NCI-H128 (cell line): ENCODE measurements at regions not wholly inside any gene's neighbourhood (a gene's known extent, or its start where the extent isn't known, plus 50 kb on each side); places are given as distances from the start of the nearest gene placed in this dataset.

Experiments
- DNase-seq: peaks from one replicate; lab custom pipeline; 2025; ENCODE audit not compliant: unreplicated experiment; lab: John Stamatoyannopoulos, UW

DNA sequence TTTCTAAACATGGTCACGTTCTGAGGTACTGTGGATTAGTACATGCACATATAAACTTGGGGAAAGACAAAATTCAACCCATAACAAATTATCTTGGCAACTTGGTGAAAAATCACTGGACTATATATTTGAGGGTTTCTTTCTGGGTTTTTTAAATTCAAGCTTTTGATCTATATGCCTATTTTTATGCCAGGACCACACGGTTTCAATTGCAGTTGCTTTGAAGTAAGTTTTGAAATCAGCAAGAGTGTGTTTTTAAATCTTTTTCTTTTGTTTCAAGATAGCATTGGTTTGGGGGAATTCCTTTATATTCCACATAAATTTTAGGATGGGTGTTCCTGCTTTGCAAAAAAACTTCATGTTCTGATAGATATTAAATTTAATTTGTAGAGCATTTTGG lies 406.4 kb upstream of the VWC2 start:
- no peak for DNase-seq

DNA sequence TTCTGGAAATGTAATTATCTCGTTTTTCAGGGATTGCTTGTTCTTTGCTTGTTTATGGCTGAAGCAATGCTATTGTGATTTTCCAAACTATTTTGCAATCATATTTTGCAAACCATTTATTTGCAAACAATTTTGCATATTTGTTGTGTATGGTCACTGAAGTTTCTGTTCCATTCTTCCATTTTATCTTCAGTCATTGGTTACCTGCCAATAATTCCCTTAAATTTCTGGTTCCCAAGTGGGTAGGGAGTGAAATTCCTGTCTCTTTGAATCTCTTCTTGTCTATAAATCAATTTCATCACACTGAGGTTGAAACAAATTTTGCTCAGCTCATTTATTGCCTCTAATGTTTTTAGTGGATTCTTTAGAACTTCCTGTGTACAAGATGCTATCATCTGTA lies 401.7 kb upstream of the VWC2 start:
- DNase-seq = no peak

DNA sequence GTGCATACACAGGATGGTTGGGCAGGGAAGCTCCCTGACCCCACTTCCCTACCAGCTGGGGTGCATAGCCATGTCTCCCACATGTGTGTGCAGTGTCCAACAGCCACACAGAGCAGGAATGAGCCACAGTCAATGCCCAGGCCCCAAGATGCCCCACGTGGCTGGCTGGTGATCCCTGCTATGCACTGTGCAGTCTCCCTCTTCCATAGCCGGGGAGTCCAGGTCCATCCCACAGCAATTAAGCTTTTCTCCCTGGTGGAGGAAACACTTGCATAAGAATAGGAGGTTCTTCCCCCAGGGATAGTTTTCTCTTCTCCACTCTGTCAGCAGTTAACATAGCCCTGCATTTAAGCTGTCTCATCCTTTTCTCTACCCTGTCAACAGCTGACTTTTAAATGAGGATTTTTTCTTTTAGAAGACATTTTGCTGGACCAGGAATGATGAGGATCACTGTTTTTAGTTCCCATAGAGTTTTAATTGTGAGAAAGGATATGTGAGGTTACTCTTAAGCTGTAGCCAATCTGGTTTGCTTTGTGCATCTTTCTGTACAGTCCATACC lies 396.5 kb upstream of the VWC2 start:
- DNase-seq = no peak

DNA sequence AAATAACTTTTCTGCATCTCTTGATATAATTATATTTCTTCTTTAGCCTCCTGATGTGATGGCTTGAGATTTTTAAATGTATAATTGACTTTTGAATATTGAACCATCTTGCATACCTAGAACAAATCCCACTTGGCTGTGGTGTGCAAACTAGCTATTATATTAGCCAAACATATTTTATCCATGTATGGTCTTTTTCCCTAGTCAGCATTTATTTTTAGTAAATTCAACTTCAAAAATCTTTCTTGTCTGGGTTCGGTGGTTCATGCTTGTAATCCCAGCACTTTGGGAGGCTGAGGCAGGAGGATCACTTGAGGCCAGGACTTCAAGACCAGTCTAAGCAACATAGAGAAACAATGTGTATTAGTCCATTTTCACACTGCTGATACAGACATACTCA lies 386.6 kb upstream of the VWC2 start:
- no peak for DNase-seq

DNA sequence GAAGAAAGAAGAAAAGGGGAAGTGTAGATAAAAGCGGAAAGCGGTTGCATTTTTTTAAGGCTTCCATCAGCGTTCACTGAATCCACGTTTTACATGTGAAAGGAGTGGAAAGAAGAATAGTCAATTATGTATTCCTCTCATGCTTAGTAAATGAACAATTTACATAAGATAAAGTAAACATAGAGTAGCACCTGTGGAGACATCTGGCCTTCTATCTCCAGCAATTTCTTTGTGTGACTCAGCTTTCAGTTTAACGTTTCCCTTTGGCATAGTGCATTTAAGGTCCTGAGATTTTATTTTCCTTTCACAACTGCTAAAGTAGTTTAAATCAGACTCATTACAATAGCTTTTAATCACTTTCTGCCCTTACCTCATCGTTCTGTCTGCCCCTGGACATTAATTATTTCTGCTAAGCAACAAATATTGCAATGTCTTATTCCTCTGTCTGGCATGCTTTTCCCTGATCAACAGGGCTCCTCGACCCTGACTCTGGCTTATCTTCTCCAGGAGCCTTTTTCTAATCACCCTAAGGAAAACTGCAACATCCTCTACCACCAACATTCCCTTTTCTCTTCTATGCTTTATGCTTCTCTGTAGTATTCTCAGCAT lies 383.5 kb upstream of the VWC2 start:
- no peak for DNase-seq

DNA sequence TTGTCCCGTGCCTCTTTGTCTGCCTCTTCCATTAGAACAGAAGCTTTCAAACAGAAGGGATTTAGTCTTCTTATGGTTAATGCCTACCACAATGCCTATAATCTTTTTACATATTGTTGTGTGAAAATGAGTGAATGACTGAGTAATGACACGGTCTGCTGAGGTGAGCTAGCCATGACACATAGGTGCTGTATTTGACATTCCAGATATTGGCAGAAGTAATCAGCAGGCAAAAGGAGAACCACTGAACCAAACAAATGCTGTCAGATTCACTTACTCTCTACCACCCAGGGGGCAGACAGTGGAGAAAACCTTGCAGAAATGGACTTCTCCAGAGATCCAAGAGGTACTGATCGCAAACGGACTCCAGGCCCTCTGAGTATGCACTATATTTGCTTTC lies 377.2 kb upstream of the VWC2 start:
- no peak for DNase-seq

DNA sequence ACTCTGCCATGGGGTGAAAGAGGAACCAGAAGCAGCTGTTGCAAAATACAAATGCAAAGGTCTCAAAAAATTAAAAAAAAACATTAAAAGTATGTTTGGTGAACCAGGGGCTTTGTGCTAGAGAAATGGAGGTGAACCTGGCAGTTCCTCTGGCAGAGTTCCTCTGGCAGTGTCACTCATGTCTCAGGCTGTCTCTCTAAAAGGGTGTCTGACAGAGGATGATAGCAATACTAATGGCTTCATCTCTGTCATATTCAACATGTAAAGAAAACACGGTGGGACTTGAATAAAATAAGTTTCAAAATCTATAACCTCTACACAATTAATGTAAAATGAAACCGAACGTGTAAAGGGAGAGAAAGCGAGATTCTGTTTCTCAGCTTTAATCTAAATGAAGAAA lies 375.7 kb upstream of the VWC2 start:
- no peak for DNase-seq

DNA sequence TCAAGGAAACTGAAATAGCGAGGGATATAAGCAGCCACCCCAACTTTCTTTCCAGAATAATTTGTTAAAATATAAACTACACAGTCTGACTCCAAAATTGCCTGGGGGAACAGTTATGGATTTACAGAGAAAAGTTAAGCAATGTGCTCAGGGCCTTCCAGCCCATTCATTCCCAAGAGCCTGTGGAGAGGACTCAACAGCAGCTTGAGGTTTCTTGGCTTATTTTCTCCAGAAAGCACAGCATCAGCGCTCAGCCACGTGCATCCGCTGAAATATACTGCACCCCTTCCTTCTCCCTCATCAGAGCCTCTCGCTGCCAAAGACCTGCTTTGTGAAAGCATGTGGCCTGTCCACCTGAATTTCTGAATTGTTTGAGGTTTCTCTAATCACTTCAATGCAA lies 375.2 kb upstream of the VWC2 start:
- DNase-seq = no peak

DNA sequence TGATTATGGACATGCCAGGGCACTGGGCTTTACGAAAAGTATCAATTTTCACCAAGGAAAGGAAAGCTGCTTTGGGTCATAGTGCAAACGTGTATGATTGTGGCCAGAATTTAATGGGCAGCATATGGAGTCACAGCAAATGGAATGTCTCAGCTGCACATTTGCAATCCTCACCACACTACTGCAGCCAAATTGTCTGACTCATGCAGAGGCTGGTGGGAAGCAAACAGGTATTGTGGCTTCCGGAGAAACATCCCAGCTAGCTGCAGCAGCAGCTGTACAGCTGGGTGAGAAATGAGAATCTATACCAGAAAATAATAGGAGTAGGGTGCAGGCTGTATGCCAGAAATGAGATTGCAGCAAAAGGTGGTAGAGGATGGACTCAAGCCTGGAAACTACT lies 374.7 kb upstream of the VWC2 start:
- DNase-seq = no peak

DNA sequence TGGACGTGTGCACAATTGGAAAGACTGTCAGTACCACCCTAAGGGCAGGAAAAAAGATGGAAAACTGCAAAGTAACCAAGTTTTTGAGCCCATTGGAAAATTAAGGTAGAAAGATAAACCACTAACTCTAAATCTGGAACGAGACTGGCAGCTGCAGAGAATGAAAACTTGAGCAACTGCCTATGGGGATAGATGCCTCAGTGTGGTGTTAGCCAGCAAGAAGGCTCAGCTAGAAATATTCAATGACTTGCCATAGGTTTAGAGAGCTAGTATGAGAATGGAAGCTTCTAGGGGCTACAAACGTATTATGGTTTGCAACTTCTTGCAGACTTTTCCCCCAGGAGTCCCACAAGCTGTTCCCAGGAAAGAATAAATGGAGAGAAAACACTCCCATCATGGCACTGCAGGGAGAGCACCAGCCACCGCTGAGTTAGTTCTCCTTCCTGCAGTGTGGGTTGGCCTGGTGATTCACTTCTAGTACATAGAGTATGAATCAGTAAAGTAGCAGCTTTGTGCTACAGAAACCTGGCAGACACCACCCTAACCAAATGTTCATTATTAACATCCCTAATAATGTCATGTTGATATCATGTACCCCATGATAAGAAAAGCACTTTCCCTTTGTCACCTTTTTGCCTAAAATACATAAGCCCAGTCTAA lies 372.4 kb upstream of the VWC2 start:
- DNase-seq = no peak

DNA sequence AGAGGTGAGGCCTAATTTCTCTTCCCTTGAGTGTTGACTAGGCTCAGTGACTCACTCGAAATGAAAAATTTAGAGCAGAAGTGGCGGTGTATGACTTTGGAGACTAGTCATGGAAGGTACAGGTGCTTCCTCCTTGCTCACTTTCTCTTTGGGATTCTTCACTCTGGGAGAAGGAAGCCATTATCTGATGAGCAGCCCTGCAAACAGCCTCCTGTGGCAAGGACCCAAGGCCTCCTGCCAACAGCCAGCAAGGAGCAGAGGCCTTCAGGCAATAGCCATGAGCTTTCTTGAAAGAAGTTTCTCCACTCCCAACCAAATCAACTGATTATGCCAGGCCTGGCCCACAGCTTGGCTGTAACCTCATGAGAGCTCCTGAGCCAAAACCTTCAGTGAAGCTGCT lies 369.6 kb upstream of the VWC2 start:
- no peak for DNase-seq

DNA sequence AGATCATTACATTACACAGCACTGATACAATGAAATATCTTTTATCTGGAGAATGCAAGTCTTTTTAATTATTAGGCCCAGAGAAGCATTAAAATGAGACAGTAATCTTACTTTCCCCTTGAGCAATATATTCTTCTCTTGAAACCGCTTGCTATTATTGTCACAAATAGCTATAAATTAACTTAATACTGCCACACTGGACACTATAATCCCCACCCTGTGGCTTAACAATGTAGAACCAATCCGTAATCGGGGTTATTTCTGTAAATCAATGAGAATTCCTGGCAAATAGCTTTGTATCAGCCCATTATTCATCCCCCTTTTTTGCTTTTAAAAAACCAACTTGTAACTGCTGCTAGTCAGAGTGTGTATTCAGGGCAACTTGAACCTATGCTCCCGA lies 366.2 kb upstream of the VWC2 start:
- no peak for DNase-seq

DNA sequence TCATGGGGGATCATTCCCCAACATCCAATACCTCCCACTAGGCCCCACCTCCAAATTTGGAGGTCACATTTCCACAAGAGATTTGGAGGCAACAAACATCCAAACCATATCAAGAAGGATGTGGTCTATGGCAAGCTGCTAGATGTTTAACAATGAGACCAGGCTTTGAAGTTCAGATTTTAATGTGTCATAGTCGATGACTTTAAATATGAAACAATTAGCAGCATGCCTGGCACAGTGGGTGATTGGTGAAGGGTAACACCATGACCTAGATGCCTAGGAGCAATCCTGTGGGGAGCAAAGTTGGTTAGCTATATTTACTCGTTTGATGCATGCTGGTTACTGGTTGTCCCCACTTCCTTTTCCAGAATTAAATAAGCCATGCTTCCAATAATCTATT lies 356.4 kb upstream of the VWC2 start:
- no peak for DNase-seq

DNA sequence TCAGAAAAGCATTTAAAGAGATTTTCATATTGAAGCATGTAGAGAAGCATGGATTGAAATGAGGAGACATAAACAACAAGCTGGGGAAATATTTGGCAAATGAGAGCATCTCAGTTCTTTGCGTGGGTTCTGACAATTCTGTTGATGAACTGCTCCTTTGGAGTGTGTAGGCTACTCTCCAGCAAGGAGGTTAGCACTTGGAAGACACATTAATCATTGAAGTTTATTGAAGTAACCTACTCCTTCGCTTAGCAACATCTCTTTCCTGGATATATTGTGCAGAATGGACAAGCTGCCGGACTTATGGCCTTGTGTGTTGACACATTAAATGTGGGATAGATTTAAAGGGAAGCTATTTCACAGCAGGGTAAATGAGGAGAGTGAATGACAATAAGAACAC lies 354.5 kb upstream of the VWC2 start:
- DNase-seq = no peak

DNA sequence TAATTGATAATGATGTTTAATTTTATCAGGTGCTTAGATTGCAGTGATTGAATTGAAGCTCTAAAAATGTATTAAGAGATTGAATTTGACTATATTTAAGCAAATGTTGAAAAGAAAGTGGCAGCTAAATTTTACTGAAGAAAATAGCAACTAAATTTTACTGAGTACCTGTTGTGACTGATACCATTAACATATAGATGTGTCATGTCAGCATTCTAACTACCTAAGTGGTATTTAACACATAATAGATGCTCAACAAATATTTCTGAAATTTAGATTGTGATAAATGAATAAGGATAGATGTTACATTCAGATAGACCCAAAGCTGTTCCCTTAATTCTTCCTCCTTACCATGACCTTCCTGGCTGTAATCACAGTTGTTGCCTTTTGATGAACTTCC lies 350.9 kb upstream of the VWC2 start:
- DNase-seq = no peak

DNA sequence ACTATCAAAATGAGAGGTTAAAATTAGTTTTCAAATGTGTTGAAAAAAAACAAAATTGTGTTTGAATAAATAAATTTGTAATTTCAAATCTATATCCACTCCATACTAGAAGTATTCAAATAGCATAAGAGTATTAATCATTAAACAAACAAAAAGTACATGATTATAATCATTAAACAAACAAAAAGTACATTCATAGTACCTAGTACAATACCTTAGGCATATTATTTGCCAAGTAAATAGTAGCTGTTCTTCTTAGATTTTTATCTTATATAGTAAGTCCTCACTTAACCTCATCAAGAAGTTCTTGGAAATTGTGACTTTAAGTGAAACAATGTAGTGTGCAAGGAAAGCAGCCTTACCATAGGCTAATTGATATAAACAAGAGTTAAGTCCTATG lies 349.3 kb upstream of the VWC2 start:
- DNase-seq = no peak

DNA sequence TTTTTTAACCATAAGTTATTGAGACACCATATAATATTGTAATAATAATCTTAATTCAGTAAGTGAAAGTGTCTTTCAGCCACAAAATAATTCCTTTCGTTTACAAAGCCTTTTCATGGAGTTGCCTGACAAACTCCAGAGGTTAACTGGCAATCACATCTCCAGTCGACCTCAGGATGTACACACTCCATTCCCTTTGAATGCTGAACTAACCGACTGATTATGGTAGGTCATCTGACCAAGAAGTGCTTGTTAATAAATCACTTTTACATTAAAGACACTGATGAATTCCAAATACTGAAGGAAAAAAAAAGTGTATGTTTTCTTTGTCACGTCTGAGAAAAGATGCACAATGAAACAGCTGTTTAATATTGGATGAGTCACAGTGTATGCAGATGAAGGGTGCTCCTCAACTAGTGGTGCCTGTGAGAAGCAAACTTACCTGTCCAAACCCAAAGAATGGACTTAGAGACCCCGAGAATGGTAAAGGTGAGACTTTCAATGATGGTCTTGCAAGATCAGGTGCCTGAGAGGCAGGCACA lies 348.1 kb upstream of the VWC2 start:
- no peak for DNase-seq

DNA sequence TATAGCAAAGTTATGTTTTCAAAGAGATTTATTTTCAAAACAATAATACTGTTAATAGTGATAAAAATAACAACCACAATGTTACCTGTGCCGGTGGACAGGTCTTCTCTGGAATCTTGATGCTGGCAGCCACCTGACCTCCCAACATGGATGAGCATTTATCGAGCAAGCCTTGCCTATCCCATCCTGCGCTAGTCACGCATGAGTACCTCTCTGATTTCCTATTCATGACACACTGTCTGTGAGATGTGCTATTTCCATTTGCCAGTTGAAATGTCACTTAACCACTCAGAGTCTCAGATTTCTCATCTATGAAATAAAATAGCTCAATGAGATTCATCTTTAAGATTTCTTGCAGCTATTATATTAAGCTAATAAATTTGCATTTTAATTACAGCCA lies 341.2 kb upstream of the VWC2 start:
- no peak for DNase-seq

DNA sequence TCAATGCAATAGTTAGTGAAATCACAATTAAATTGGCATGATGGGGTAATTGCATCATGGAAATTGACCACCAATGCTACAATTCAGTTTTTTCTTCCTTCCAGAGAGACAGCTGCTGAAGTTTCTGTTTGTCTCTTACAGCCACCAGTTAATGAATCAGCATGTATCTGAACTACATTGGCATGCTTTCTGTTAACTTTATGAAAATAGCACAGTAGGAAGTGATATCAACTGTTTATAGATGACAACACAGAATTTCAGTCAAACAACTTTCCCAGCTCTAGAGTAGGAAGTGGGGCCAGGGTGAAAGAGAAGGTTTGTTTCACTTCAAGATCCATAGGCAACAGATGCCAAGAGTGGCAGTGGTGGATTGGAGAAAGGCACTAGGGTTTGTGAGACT lies 339.6 kb upstream of the VWC2 start:
- no peak for DNase-seq

DNA sequence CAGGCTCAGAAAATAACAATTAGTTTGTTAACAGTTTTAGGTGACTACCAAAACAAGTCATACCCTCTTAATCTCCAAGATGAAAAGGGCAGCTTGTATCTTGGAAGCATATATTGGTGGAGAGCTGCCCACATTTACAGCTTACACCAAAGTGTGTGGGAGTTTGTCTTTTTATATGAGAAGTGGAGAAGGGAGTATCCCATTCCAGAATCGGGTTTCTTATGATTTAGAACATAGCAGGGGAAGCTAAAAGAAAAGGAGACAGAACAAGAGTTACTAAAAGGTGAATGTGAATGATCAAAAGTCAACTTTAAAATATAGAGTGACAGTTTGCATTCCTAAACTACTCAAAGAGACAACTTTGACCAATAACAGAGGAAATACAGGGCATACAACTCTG lies 338.6 kb upstream of the VWC2 start:
- DNase-seq = no peak

DNA sequence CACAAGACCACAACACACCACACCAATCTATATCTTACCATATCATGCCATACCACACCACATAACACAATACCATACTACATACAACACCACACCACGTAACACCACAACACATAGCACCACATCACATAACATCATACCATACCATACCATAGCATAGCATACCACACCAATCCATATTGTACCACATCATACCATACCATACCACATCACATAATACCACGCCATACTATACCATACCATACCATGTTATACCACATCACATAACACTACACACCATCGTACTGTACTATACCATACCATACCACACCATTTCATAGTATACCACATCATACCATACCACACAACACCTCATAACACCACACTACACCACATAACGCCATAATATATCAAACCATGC lies 335.2 kb upstream of the VWC2 start:
- DNase-seq = no peak

DNA sequence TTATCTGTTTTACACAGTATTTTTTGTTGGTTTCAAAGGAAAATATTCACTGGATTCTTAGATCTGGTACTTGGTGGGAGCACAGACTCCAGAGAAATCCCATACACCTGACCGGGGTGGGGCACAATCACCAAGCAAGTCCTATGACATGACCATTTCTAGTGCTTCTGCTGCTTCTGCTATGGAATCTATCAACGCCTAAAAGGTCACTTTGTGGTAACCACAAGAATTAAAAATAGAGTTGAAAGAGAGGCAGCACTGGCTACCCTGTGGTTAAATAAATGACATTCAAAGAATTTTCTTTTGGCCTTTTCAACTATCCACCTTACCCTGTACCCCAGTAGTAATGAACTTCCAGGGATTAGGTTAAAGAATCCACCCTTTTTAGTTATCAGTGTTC lies 329.9 kb upstream of the VWC2 start:
- no peak for DNase-seq

DNA sequence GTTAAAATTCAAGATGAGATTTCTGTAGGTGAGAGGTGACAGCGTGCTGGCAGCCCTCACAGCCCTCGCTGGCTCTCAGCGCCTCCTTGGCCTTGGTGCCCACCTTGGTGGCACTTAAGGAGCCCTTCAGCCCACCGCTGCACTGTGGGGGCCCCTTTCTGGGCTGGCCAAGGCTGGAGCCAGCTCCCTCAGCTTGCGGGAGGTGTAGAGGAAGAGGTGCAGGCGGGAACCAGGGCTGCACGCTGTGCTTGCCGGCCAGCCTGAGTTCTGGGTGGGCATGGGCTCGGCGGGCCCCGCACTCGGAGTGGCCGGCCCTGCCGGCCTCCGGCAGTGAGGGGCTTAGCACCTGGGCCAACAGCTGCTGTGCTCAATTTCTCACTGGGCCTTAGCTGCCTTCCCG lies 320.0 kb upstream of the VWC2 start:
- no peak for DNase-seq
